GM23338 (cell line): ENCODE measurements at regions not wholly inside any gene's neighbourhood (a gene's known extent, or its start where the extent isn't known, plus 50 kb on each side); places are given as distances from the start of the nearest gene placed in this dataset.

Experiments used
- ATAC-seq: fragments of 200-7000 bp; cut with Tn5 transposase; 3 replicates; pipeline ENCODE4 v1.9.1; 2020
- DNase-seq: peaks from one replicate; pipeline ENCODE4 v3.0.0-alpha.2; 2015; ENCODE audit warnings: low spot score
- H2AFZ ChIP-seq: fragments of 200-600 bp; sonication (generic); 2 replicates; pipeline ENCODE4 v1.8.0; 2016; ENCODE audit warnings: antibody characterized with exemption, mild to moderate bottlenecking, moderate library complexity
- H3F3A ChIP-seq: fragments of 200-600 bp; sonication (generic); replicated peaks from 2 replicates; pipeline ENCODE4 v1.8.0; 2017; ENCODE audit warnings: antibody characterized with exemption, mixed run types, low read depth
- H3K27ac ChIP-seq: fragments of 200-600 bp; sonication (generic); 2 replicates; pipeline ENCODE4 v1.6.1; 2016; ENCODE audit warnings: low read depth
- H3K27me3 ChIP-seq: fragments of 200-600 bp; sonication (generic); 2 replicates; pipeline ENCODE4 v1.8.0; 2016; ENCODE audit warnings: mild to moderate bottlenecking, mixed run types, moderate library complexity; ENCODE audit not compliant: insufficient read depth
- H3K36me3 ChIP-seq: fragments of 200-600 bp; sonication (generic); 2 replicates; pipeline ENCODE4 v1.8.0; 2016; ENCODE audit warnings: mild to moderate bottlenecking; ENCODE audit not compliant: insufficient read depth
- H3K4me1 ChIP-seq: fragments of 200-600 bp; sonication (generic); 2 replicates; pipeline ENCODE4 v1.8.0; 2016; ENCODE audit warnings: mild to moderate bottlenecking, moderate library complexity; ENCODE audit not compliant: insufficient read depth
- H3K4me2 ChIP-seq: fragments of 200-600 bp; sonication (generic); 2 replicates; pipeline ENCODE4 v1.7.1; 2017; ENCODE audit warnings: mixed run types
- H3K4me3 ChIP-seq: fragments of 200-600 bp; sonication (generic); 2 replicates; pipeline ENCODE4 v1.6.1; 2016; ENCODE audit warnings: mixed run types
- H3K79me2 ChIP-seq: fragments of 200-600 bp; sonication (generic); replicated peaks from 2 replicates; pipeline ENCODE4 v1.8.0; 2017; ENCODE audit warnings: mild to moderate bottlenecking; ENCODE audit not compliant: insufficient read depth
- H3K9me2 ChIP-seq: fragments of 200-600 bp; sonication (generic); 2 replicates; pipeline ENCODE4 v1.8.0; 2017; ENCODE audit not compliant: insufficient read depth
- H4K20me1 ChIP-seq: fragments of 200-600 bp; sonication (generic); replicated peaks from 2 replicates; pipeline ENCODE4 v1.8.0; 2017; ENCODE audit warnings: mild to moderate bottlenecking; ENCODE audit not compliant: insufficient read depth
- H3K27ac Mint-ChIP-seq: 2 replicates; pipeline ENCODE4 v1.8.0; 2020; ENCODE audit warnings: inconsistent platforms, mild to moderate bottlenecking, moderate library complexity, mixed read lengths
- H3K27me3 Mint-ChIP-seq: 3 replicates; pipeline ENCODE4 v1.8.0; 2022; ENCODE audit warnings: low read depth, mild to moderate bottlenecking, moderate library complexity, mixed read lengths, inconsistent platforms; ENCODE audit not compliant: insufficient read depth, poor library complexity
- H3K36me3 Mint-ChIP-seq: 3 replicates; pipeline ENCODE4 v1.8.0; 2021; ENCODE audit warnings: low read depth, mild to moderate bottlenecking, inconsistent platforms, moderate library complexity, mixed read lengths
- H3K4me1 Mint-ChIP-seq: 3 replicates; pipeline ENCODE4 v1.8.0; 2020; ENCODE audit warnings: mild to moderate bottlenecking, inconsistent platforms, mixed read lengths
- H3K4me3 Mint-ChIP-seq: 3 replicates; pipeline ENCODE4 v1.8.0; 2021; ENCODE audit warnings: moderate library complexity, mild to moderate bottlenecking, inconsistent platforms, mixed read lengths
- H3K9me3 Mint-ChIP-seq: 3 replicates; pipeline ENCODE4 v1.8.0; 2020; ENCODE audit warnings: moderate library complexity, mild to moderate bottlenecking, inconsistent platforms, mixed read lengths
- CREB1 ChIP-seq: fragments of 250-450 bp; sonication (Bioruptor Pico); IDR thresholded peaks from 2 replicates; pipeline ENCODE4 v1.5.0; 2020; ENCODE audit warnings: low read depth, mild to moderate bottlenecking, moderate library complexity
- CTCF ChIP-seq, 2 experiments: fragments of 200-600 bp in 1 of 2; sonication (generic) in 1 of 2; conservative IDR thresholded peaks; 2 replicates each; pipeline versions ENCODE4 v1.5.1 to v1.6.1; 2016 to 2017; ENCODE audit warnings: antibody characterized with exemption in 2 of 2, low read depth in 2 of 2, mild to moderate bottlenecking in 2 of 2, moderate library complexity in 1 of 2
- ETS1 ChIP-seq: IDR thresholded peaks from 2 replicates; pipeline ENCODE4 v1.6.1; 2016; ENCODE audit warnings: antibody characterized with exemption
- EZH2 ChIP-seq: fragments of 200-600 bp; sonication (generic); IDR thresholded peaks from one replicate; pipeline ENCODE4 v1.8.0; 2017; ENCODE audit warnings: antibody characterized with exemption, mild to moderate bottlenecking, low read depth; ENCODE audit not compliant: unreplicated experiment
- EZH2phosphoT487 ChIP-seq: fragments of 200-600 bp; sonication (generic); IDR thresholded peaks from one replicate; pipeline ENCODE4 v1.8.1; 2018; ENCODE audit warnings: antibody characterized with exemption; ENCODE audit not compliant: unreplicated experiment
- JUNB ChIP-seq: IDR thresholded peaks from one replicate; pipeline ENCODE4 v1.6.1; 2016; ENCODE audit warnings: antibody characterized with exemption; ENCODE audit not compliant: unreplicated experiment
- NANOG ChIP-seq: IDR thresholded peaks from 2 replicates; pipeline ENCODE4 v1.6.1; 2016; ENCODE audit warnings: antibody characterized with exemption, borderline replicate concordance
- POLR2AphosphoS5 ChIP-seq: IDR thresholded peaks from 2 replicates; pipeline ENCODE4 v1.6.1; 2016; ENCODE audit warnings: antibody characterized with exemption, low read depth
- REST ChIP-seq: IDR thresholded peaks from one replicate; pipeline ENCODE4 v1.6.1; 2018; ENCODE audit warnings: antibody characterized with exemption; ENCODE audit not compliant: unreplicated experiment
- STAT1 ChIP-seq: IDR thresholded peaks from one replicate; pipeline ENCODE4 v1.6.1; 2016; ENCODE audit warnings: antibody characterized with exemption; ENCODE audit not compliant: unreplicated experiment
- ZNF114 ChIP-seq: fragments of 250-450 bp; sonication (Bioruptor Pico); IDR thresholded peaks from 2 replicates; pipeline ENCODE4 v1.5.0; 2020; ENCODE audit warnings: mild to moderate bottlenecking, moderate library complexity
- ZNF331 ChIP-seq: fragments of 250-450 bp; sonication (Bioruptor Pico); IDR thresholded peaks from 2 replicates; pipeline ENCODE4 v1.5.0; 2020; ENCODE audit warnings: low read depth, mild to moderate bottlenecking, moderate library complexity
- ZNF462 ChIP-seq: fragments of 250-450 bp; sonication (Bioruptor Pico); IDR thresholded peaks from 2 replicates; pipeline ENCODE4 v1.5.0; 2020; ENCODE audit warnings: mild to moderate bottlenecking, moderate library complexity

- H3K4me1 ChIP-seq: no peaks in the 10 kb centered on the region
- H3K4me3 ChIP-seq: no peak overlapping the region
- Mint-ChIP-seq H3K4me3 (no peak overlapping the region), H3K27me3 (no peaks in the 10 kb centered on the region), H3K36me3 (no peaks in the 10 kb centered on the region), H3K27ac (no peak overlapping the region), H3K4me1 (no peaks in the 10 kb centered on the region), H3K9me3 (peaks cover 4% of the 10 kb centered on the region; the same call in 1 of the 3 replicates)
- no peaks in the 10 kb centered on the region for H3K36me3 ChIP-seq
- no peak overlapping the region for H3K4me2 ChIP-seq
- no peak for ATAC-seq
- H3K27me3 ChIP-seq: no peaks in the 10 kb centered on the region
- H3F3A ChIP-seq: no peaks in the 10 kb centered on the region
- no peak for DNase-seq
- H3K79me2 ChIP-seq: no peaks in the 10 kb centered on the region
- no peak overlapping the region for H2AFZ ChIP-seq
- H4K20me1 ChIP-seq: no peaks in the 10 kb centered on the region
- TF ChIP-seq EZH2phosphoT487 (no peak), ZNF331 (CRISPR knock-in tag) (no peak), ETS1 (no peak), NANOG (no peak), REST (no peak), STAT1 (no peak), CREB1 (CRISPR knock-in tag) (no peak), EZH2 (no peak), ZNF462 (CRISPR knock-in tag) (no peak), CTCF (conservative IDR thresholded peaks at IDR 0.05; ENCODE audit: low read depth in 2 of 2) (no peak), POLR2AphosphoS5 (no peak), JUNB (no peak), ZNF114 (CRISPR knock-in tag) (no peak)
- H3K27ac ChIP-seq: no peak overlapping the region
- peaks cover 2% of the 10 kb centered on the region; the same call in 1 of the 2 replicates for H3K9me2 ChIP-seq
These were observed 237.3 kb upstream of the GPC6 start for GRCh38 chr13:92989301-92989700.
